Karpas-422 (cell line): ENCODE measurements at regions not wholly inside any gene's neighbourhood (a gene's known extent, or its start where the extent isn't known, plus 50 kb on each side); places are given as distances from the start of the nearest gene placed in this dataset.

Source experiments
- DNase-seq: peaks from one replicate; pipeline ENCODE4 v3.0.0-alpha.2; 2015
- H2AFZ ChIP-seq: fragments of 200-600 bp; sonication (generic); 2 replicates; pipeline ENCODE4 v1.6.1; 2014; ENCODE audit warnings: antibody characterized with exemption, low read length, mixed read lengths
- H3K27ac ChIP-seq: fragments of 200-600 bp; sonication (generic); 2 replicates; pipeline ENCODE4 v1.5.1; 2014; ENCODE audit warnings: mild to moderate bottlenecking, low read length, moderate library complexity
- H3K27me3 ChIP-seq: fragments of 200-600 bp; sonication (generic); 2 replicates; pipeline ENCODE4 v1.6.1; 2014; ENCODE audit warnings: low read length, mixed read lengths
- H3K36me3 ChIP-seq: fragments of 200-600 bp; sonication (generic); 2 replicates; pipeline ENCODE4 v1.6.1; 2014; ENCODE audit warnings: low read length, mixed read lengths; ENCODE audit not compliant: insufficient read depth
- H3K4me1 ChIP-seq: fragments of 200-600 bp; sonication (generic); 2 replicates; pipeline ENCODE4 v1.6.1; 2014; ENCODE audit warnings: mild to moderate bottlenecking, low read length, mixed read lengths
- H3K4me2 ChIP-seq: fragments of 200-600 bp; sonication (generic); 2 replicates; pipeline ENCODE4 v1.6.1; 2014; ENCODE audit warnings: low read length, low read depth, mild to moderate bottlenecking; ENCODE audit not compliant: poor library complexity, severe bottlenecking
- H3K4me3 ChIP-seq: fragments of 200-600 bp; sonication (generic); 2 replicates; pipeline ENCODE4 v1.5.1; 2014; ENCODE audit warnings: mild to moderate bottlenecking, antibody characterized with exemption, low read length, mixed read lengths
- H3K79me2 ChIP-seq: fragments of 200-600 bp; sonication (generic); 2 replicates; pipeline ENCODE4 v1.6.1; 2014; ENCODE audit warnings: mild to moderate bottlenecking, low read length, mixed read lengths
- H3K9ac ChIP-seq: fragments of 200-600 bp; sonication (generic); 2 replicates; pipeline ENCODE4 v1.6.0; 2014; ENCODE audit warnings: low read length
- H3K9me2 ChIP-seq: fragments of 200-600 bp; sonication (generic), shearing (Covaris generic); replicated peaks from 2 replicates; pipeline ENCODE4 v1.6.0; 2014; ENCODE audit warnings: mild to moderate bottlenecking, low read length, moderate library complexity; ENCODE audit not compliant: insufficient read depth
- H3K9me3 ChIP-seq: fragments of 300-700, 200-600 bp; sonication (generic); 2 replicates; pipeline ENCODE4 v1.6.1; 2014; ENCODE audit warnings: low read length, mixed read lengths
- H4K20me1 ChIP-seq: fragments of 200-600 bp; sonication (generic); 2 replicates; pipeline ENCODE4 v1.6.1; 2014; ENCODE audit warnings: mild to moderate bottlenecking, antibody characterized with exemption, low read length, low read depth; ENCODE audit not compliant: insufficient read depth

DNA sequence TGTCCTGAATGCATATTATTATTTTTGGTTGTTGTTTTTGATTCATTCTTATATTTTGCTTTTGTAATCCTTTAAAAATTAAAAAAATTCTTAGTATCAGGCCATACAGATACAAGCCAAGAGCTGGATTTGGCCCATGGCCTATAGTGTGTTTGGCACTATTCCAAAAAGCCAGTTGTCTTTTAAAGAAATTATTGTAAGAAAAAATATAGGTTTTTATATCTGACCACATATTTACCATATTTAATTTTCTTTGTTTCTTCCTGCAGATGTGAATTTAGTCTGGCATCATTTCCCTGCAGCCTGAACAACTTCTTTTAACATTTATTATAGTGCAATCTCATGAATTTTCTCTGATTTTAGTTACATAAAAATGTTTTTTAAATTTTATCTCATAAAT is 652.8 kb upstream of the NR3C2 start:
- no peaks in the 10 kb centered on the region for H3K27me3 ChIP-seq
- no peaks in the 10 kb centered on the region for H3K79me2 ChIP-seq
- H4K20me1 ChIP-seq = no peaks in the 10 kb centered on the region
- H2AFZ ChIP-seq = no peak overlapping the region
- no peaks in the 10 kb centered on the region for H3K9me2 ChIP-seq
- no peak overlapping the region for H3K4me2 ChIP-seq
- no peaks in the 10 kb centered on the region for H3K4me1 ChIP-seq
- no peak overlapping the region for H3K4me3 ChIP-seq
- no peak overlapping the region for H3K27ac ChIP-seq
- peaks cover 28% of the 10 kb centered on the region for H3K9me3 ChIP-seq
- DNase-seq = no peak
- H3K36me3 ChIP-seq = no peaks in the 10 kb centered on the region
- no peak overlapping the region for H3K9ac ChIP-seq

GRCh38 chr4:149084144-149084543 is 641.9 kb upstream of the NR3C2 start:
- Histone ChIP-seq H3K9ac (no peak overlapping the region), H3K27me3 (no peaks in the 10 kb centered on the region), H3K4me3 (no peak overlapping the region), H2AFZ (no peak overlapping the region), H3K27ac (no peak overlapping the region), H4K20me1 (no peaks in the 10 kb centered on the region), H3K36me3 (no peaks in the 10 kb centered on the region), H3K4me2 (no peak overlapping the region), H3K4me1 (no peaks in the 10 kb centered on the region), H3K79me2 (no peaks in the 10 kb centered on the region), H3K9me2 (no peaks in the 10 kb centered on the region; the same call in 1 of the 2 replicates), H3K9me3 (no peaks in the 10 kb centered on the region; the same call in 1 of the 2 replicates)
- DNase-seq = no peak

- H3K79me2 ChIP-seq = no peaks in the 10 kb centered on the region
- no peak overlapping the region for H3K4me3 ChIP-seq
- DNase-seq = no peak
- H3K27ac ChIP-seq = no peak overlapping the region
- H3K9me2 ChIP-seq = no peaks in the 10 kb centered on the region
- H4K20me1 ChIP-seq = no peaks in the 10 kb centered on the region
- H3K27me3 ChIP-seq = no peaks in the 10 kb centered on the region
- H3K9ac ChIP-seq = no peak overlapping the region
- H3K36me3 ChIP-seq = no peaks in the 10 kb centered on the region
- no peak overlapping the region for H3K4me2 ChIP-seq
- H2AFZ ChIP-seq = no peak overlapping the region
- H3K4me1 ChIP-seq = no peaks in the 10 kb centered on the region
- H3K9me3 ChIP-seq = no peaks in the 10 kb centered on the region
Measured at GRCh38 chr4:149077181-149077580, 635.0 kb upstream of the NR3C2 start.

DNA sequence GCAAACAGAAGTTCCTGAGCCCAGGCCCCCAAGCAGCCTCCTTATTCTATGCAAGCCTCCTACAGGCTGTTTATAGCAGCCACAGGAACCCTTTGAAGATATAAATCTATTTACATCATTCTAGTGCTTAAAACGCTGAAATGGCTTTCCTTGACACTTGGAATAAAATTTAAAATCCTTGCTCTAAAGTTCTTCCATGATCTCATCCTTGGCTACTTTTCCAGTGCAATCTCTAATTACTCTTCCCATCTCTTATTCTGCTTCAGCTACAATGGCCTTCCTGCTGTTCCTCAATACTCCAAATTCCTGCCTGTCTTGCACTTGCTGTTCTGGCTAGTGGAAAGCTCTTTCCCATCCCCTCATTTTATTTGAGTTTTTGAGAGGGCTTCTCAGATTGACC is 634.2 kb upstream of the NR3C2 start:
- Histone ChIP-seq H3K9me2 (no peaks in the 10 kb centered on the region), H3K9me3 (no peaks in the 10 kb centered on the region), H3K27ac (no peak overlapping the region), H3K4me1 (no peaks in the 10 kb centered on the region), H3K4me2 (no peak overlapping the region), H3K4me3 (no peak overlapping the region), H2AFZ (no peak overlapping the region), H3K27me3 (no peaks in the 10 kb centered on the region), H3K9ac (no peak overlapping the region), H3K36me3 (no peaks in the 10 kb centered on the region), H4K20me1 (no peaks in the 10 kb centered on the region), H3K79me2 (no peaks in the 10 kb centered on the region)
- DNase-seq = no peak

DNA sequence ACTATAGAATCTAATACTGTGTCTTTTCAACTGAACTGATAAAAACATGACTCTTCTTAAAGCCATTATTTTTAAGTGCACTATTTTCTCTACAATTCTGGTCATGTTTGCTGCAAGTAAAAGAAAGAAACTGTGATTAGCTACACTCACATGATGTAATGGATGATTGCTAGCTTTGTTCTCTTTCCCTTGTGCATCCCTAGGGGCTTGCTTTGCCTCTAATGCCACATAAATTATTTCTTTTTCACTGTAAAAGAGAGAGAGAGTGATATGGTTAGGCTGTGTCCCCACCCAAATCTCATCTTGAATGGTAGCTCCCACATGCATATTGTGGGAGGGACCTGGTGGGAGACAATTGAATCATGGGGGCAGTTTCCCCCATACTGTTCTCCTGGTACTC is 630.2 kb upstream of the NR3C2 start:
- Histone ChIP-seq H3K9me3 (peaks cover 4% of the 10 kb centered on the region; the same call in 1 of the 2 replicates), H3K27ac (no peak overlapping the region), H3K4me3 (no peak overlapping the region), H2AFZ (no peak overlapping the region), H3K9me2 (no peaks in the 10 kb centered on the region), H3K9ac (no peak overlapping the region), H3K4me1 (no peaks in the 10 kb centered on the region), H3K36me3 (no peaks in the 10 kb centered on the region), H3K27me3 (no peaks in the 10 kb centered on the region), H3K4me2 (no peak overlapping the region), H3K79me2 (no peaks in the 10 kb centered on the region), H4K20me1 (no peaks in the 10 kb centered on the region)
- no peak for DNase-seq

DNA sequence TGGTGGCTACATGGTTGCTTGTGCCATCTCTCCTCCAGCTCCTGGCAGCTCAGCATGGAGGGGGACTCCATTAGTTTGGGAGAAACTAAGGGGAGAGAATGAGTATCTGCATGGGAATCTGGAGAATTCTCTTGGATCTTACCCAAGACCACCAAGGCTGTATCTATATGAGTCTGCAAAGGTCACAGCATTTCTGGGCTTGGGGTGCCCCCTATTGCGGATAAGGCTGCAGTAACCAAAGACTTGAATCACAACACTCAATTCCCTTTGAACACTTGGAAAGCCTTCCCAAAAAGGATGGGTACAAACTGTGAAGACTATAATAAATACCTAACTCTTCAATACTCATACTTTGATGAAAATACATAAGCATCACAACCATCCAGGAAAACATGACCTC is 623.5 kb upstream of the NR3C2 start:
- peaks cover 9% of the 10 kb centered on the region for H3K9me3 ChIP-seq
- no peaks in the 10 kb centered on the region for H3K4me1 ChIP-seq
- no peak overlapping the region for H2AFZ ChIP-seq

DNA sequence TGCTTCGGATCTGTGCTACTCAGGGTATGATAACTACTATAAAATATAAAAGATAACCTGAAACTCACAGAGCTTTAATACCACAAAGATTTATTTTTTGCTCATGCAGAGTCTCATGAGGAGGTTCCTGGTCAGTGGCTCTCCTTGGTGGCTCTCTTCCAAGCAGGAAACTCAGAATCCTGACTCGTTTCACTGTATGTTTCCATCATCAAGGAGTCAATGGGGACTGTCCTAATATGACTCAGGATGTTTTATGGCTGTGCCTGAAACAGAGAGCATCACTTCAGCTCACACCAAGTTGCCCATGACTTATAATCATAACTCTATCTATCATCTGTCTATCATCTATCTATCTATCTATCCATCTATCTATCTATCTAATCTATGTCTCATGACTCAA is 620.8 kb upstream of the NR3C2 start:
- H2AFZ ChIP-seq = no peak overlapping the region
- H3K27me3 ChIP-seq = no peaks in the 10 kb centered on the region
- no peaks in the 10 kb centered on the region for H3K4me1 ChIP-seq
- no peaks in the 10 kb centered on the region for H4K20me1 ChIP-seq
- peaks cover 5% of the 10 kb centered on the region for H3K9me3 ChIP-seq
- H3K4me3 ChIP-seq = no peak overlapping the region
- no peak overlapping the region for H3K9ac ChIP-seq
- no peak for DNase-seq
- H3K27ac ChIP-seq = no peak overlapping the region
- H3K9me2 ChIP-seq = no peaks in the 10 kb centered on the region
- H3K36me3 ChIP-seq = no peaks in the 10 kb centered on the region
- no peaks in the 10 kb centered on the region for H3K79me2 ChIP-seq
- H3K4me2 ChIP-seq = no peak overlapping the region

More for the DNA sequence above, 623.5 kb upstream of the NR3C2 start:
- H3K4me2 ChIP-seq = no peak overlapping the region
- DNase-seq = no peak
- no peaks in the 10 kb centered on the region for H3K27me3 ChIP-seq
- no peak overlapping the region for H3K4me3 ChIP-seq
- H3K27ac ChIP-seq = no peak overlapping the region
- no peaks in the 10 kb centered on the region for H3K36me3 ChIP-seq
- H4K20me1 ChIP-seq = no peaks in the 10 kb centered on the region
- H3K79me2 ChIP-seq = no peaks in the 10 kb centered on the region
- no peaks in the 10 kb centered on the region for H3K9me2 ChIP-seq
- no peak overlapping the region for H3K9ac ChIP-seq

DNA sequence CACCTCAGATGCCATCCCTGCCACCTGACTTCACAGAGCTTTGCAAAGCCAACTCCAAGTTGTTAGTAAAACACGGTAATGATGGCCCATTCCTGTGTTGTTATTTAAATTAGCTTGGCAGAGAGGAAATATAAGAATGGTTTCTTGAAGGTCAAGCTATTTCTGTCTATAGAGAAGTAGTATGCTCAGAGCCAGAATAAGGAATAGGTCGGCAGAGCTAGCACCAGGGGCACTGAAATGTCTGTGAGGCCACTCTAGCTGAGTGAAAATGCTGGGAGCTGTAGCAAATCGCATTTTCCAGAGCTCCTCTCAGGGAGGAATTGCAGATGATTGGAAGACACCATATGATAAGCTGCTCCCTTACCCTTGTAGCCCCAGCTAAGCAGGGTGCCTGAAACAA is 615.4 kb upstream of the NR3C2 start:
- no peaks in the 10 kb centered on the region for H3K36me3 ChIP-seq
- H3K9me2 ChIP-seq = no peaks in the 10 kb centered on the region
- no peaks in the 10 kb centered on the region for H4K20me1 ChIP-seq
- H2AFZ ChIP-seq = no peak overlapping the region
- H3K27ac ChIP-seq = no peak overlapping the region
- DNase-seq = no peak
- no peaks in the 10 kb centered on the region for H3K27me3 ChIP-seq
- H3K9ac ChIP-seq = no peak overlapping the region
- no peaks in the 10 kb centered on the region; the same call in 1 of the 2 replicates for H3K9me3 ChIP-seq
- H3K4me3 ChIP-seq = no peak overlapping the region
- no peaks in the 10 kb centered on the region for H3K79me2 ChIP-seq
- H3K4me2 ChIP-seq = no peak overlapping the region
- H3K4me1 ChIP-seq = no peaks in the 10 kb centered on the region

DNA sequence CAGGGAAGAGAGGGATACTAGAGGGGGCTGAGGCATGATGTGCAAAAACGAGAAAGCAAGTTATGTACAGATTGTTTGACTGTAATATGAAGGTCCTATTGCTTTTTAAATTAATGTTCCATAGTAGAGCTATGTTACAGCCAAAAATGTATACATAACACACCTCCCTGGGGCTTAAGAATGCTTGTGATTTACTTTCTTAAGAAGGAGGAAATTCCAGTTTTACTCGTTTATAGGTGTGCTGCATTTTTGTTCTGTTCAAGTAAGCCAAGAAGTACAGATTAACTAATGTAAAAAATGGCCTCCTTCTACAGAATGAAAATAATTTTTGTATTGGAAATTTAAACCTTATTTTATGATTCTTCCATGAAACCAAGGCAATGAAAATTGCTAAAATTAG is 614.4 kb upstream of the NR3C2 start:
- H3K9ac ChIP-seq = no peak overlapping the region
- H3K4me2 ChIP-seq = no peak overlapping the region
- no peak for DNase-seq
- no peaks in the 10 kb centered on the region for H3K9me2 ChIP-seq
- H2AFZ ChIP-seq = no peak overlapping the region
- H3K79me2 ChIP-seq = no peaks in the 10 kb centered on the region
- H3K4me1 ChIP-seq = no peaks in the 10 kb centered on the region
- no peak overlapping the region for H3K4me3 ChIP-seq
- no peak overlapping the region for H3K27ac ChIP-seq
- no peaks in the 10 kb centered on the region for H4K20me1 ChIP-seq
- H3K27me3 ChIP-seq = no peaks in the 10 kb centered on the region
- no peaks in the 10 kb centered on the region for H3K36me3 ChIP-seq
- no peaks in the 10 kb centered on the region; the same call in 1 of the 2 replicates for H3K9me3 ChIP-seq
